K562 (cell line): ENCODE measurements at regions not wholly inside any gene's neighbourhood (a gene's known extent, or its start where the extent isn't known, plus 50 kb on each side); places are given as distances from the start of the nearest gene placed in this dataset.

Experiments used
- ATAC-seq: fragments of 200-7000 bp; cut with Tn5 transposase; 3 replicates; pipeline ENCODE4 v1.9.1; 2020; ENCODE audit warnings: moderate library complexity
- BruUV-seq: library from RNA; stranded (reverse); fragments of 400-500 nt; replicated peaks from 2 replicates; lab custom pipeline; 2021; lab: Mats Ljungman, UMichigan
- CTCF ChIA-PET: fragments of 300-600 bp; formaldehyde crosslinking; extraction: SDS; loops from one replicate; lab custom pipeline; 2021; ENCODE audit warnings: low intra/inter-chr PET ratio; lab: Yijun Ruan, JAX
- POLR2A ChIA-PET: fragments of 300-600, 350-650 bp; sonication (Branson Sonifier 250); formaldehyde crosslinking; extraction: SDS; loops from one replicate; lab custom pipeline; 2021; ENCODE audit warnings: antibody characterized with exemption, inconsistent platforms; lab: Yijun Ruan, JAX
- DNase-seq, 4 experiments: peaks; one replicate each; pipeline versions ENCODE4 v3.0.0 to v3.0.0-alpha.2; 2011 to 2018; ENCODE audit warnings: low spot score in 3 of 4, mixed read lengths in 3 of 4; ENCODE audit errors: extremely low read depth in 1 of 4
- FAIRE-seq: peaks from 2 replicates; lab custom pipeline; 2011; peaks lifted over from hg19 to GRCh38; lab: Jason Lieb, UNC
- H2AFZ ChIP-seq: 2 replicates; pipeline ENCODE4 v1.6.0; 2011; ENCODE audit warnings: low read depth, low read length, control low read depth, inconsistent platforms
- H3K27ac ChIP-seq: fragments of 200-600 bp; 3 replicates; pipeline ENCODE4 v1.8.0; 2011; ENCODE audit warnings: low read depth, mild to moderate bottlenecking, control low read depth, inconsistent platforms, low read length, moderate library complexity, mixed read lengths; ENCODE audit errors: extremely low read depth
- H3K27me3 ChIP-seq, 2 experiments: fragments of 300-600 bp in 1 of 2; 2 replicates in 1 of 2; 3 replicates in 1 of 2; pipeline versions ENCODE4 v1.6.0 to v1.8.0; 2011; ENCODE audit warnings: inconsistent platforms in 2 of 2, low read length in 2 of 2, mild to moderate bottlenecking in 1 of 2, mixed read lengths in 1 of 2, moderate library complexity in 1 of 2; ENCODE audit not compliant: control insufficient read depth in 2 of 2, insufficient read depth in 2 of 2
- H3K36me3 ChIP-seq: fragments of 300-600 bp; 3 replicates; pipeline ENCODE4 v1.8.0; 2011; ENCODE audit warnings: mild to moderate bottlenecking, low read length, inconsistent platforms; ENCODE audit not compliant: control insufficient read depth, insufficient read depth
- H3K4me1 ChIP-seq, 2 experiments: fragments of 200-600 bp in 1 of 2; replicated peaks in 1 of 2; 2 replicates in 1 of 2; 3 replicates in 1 of 2; pipeline versions ENCODE4 v1.5.1 to v1.8.0; 2011; ENCODE audit warnings: inconsistent platforms in 2 of 2, low read length in 2 of 2, mild to moderate bottlenecking in 1 of 2, mixed read lengths in 1 of 2, moderate library complexity in 1 of 2; ENCODE audit not compliant: control insufficient read depth in 2 of 2, insufficient read depth in 2 of 2
- H3K4me2 ChIP-seq: 2 replicates; pipeline ENCODE4 v1.6.1; 2011; ENCODE audit warnings: low read length, control low read depth, inconsistent platforms, mixed read lengths; ENCODE audit not compliant: insufficient read depth
- H3K4me3 ChIP-seq: fragments of 200-600 bp; sonication (generic), shearing (Covaris generic); 2 replicates; pipeline ENCODE4 v1.5.1; 2016; ENCODE audit warnings: control low read depth, inconsistent platforms
- H3K79me2 ChIP-seq: fragments of 200-600 bp; 3 replicates; pipeline ENCODE4 v1.8.0; 2011; ENCODE audit warnings: low read length, inconsistent platforms; ENCODE audit not compliant: control insufficient read depth, insufficient read depth
- H3K9ac ChIP-seq, 2 experiments: 2 replicates each; pipeline versions ENCODE4 v1.6.0 to v1.6.1; 2011; ENCODE audit warnings: low read depth in 2 of 2, low read length in 2 of 2, control low read depth in 1 of 2, inconsistent platforms in 1 of 2, mild to moderate bottlenecking in 1 of 2, mixed read lengths in 1 of 2; ENCODE audit not compliant: insufficient read depth in 1 of 2
- H3K9me1 ChIP-seq: one replicate; pipeline ENCODE4 v1.6.0; 2011; ENCODE audit warnings: inconsistent platforms, mild to moderate bottlenecking, low read length, moderate library complexity; ENCODE audit not compliant: control insufficient read depth, insufficient read depth
- H3K9me3 ChIP-seq: replicated peaks from 2 replicates; pipeline ENCODE4 v1.5.1; 2011; ENCODE audit warnings: low read depth, low read length, inconsistent platforms; ENCODE audit not compliant: control insufficient read depth, insufficient read depth
- H4K20me1 ChIP-seq: replicated peaks from 2 replicates; pipeline ENCODE4 v1.6.1; 2011; ENCODE audit warnings: low read length, inconsistent platforms, mixed read lengths; ENCODE audit not compliant: control insufficient read depth, insufficient read depth
- ATF4 ChIP-seq: fragments of 450-650 bp; formaldehyde crosslinking; IDR thresholded peaks from 2 replicates; pipeline ENCODE4 v1.4.0; 2022; ENCODE audit warnings: mild to moderate bottlenecking, moderate library complexity
- C11orf30 ChIP-seq: fragments of 450-650 bp; IDR thresholded peaks from 2 replicates; pipeline ENCODE4 v1.6.1; 2016; ENCODE audit warnings: low read depth, mild to moderate bottlenecking
- CHD1 ChIP-seq: fragments of 200-600 bp; sonication (generic); IDR thresholded peaks from one replicate; pipeline ENCODE4 v1.6.1; 2012; ENCODE audit warnings: mild to moderate bottlenecking, moderate library complexity, low read length, inconsistent platforms
- DACH1 ChIP-seq: fragments of 450-650 bp; IDR thresholded peaks from 2 replicates; pipeline ENCODE4 v1.6.1; 2018; ENCODE audit not compliant: partially characterized antibody
- HBP1 ChIP-seq: fragments of 450-650 bp; formaldehyde crosslinking; IDR thresholded peaks from 2 replicates; pipeline ENCODE4 v1.4.0; 2022; ENCODE audit warnings: missing genetic modification characterization
- HES1 ChIP-seq: fragments of 450-650 bp; IDR thresholded peaks from 2 replicates; pipeline ENCODE4 v1.6.1; 2016; ENCODE audit warnings: low read depth, mild to moderate bottlenecking, moderate library complexity
- HMG20B ChIP-seq: fragments of 250-450 bp; sonication (Bioruptor Pico); IDR thresholded peaks from 2 replicates; pipeline ENCODE4 v1.5.0; 2021; ENCODE audit warnings: mild to moderate bottlenecking
- MCM3 ChIP-seq: fragments of 450-650 bp; IDR thresholded peaks from 2 replicates; pipeline ENCODE4 v1.6.1; 2016
- MXI1 ChIP-seq: IDR thresholded peaks from 2 replicates; pipeline ENCODE4 v1.6.1; 2011; ENCODE audit warnings: low read depth, mild to moderate bottlenecking, improper control_type of control experiment, low read length
- NELFE ChIP-seq: IDR thresholded peaks from 2 replicates; pipeline ENCODE4 v1.6.1; 2011; ENCODE audit warnings: mild to moderate bottlenecking; ENCODE audit not compliant: insufficient read depth, insufficient read length
- NFRKB ChIP-seq: fragments of 450-650 bp; IDR thresholded peaks from 2 replicates; pipeline ENCODE4 v1.6.1; 2016; ENCODE audit warnings: low read depth
- POLR2A ChIP-seq: fragments of 450-650 bp; conservative IDR thresholded peaks from 2 replicates; pipeline ENCODE4 v1.6.1; 2016
- RBM34 ChIP-seq: fragments of 200-400 bp; formaldehyde crosslinking; IDR thresholded peaks from 2 replicates; pipeline ENCODE4 v1.6.1; 2018; ENCODE audit warnings: low read length, borderline replicate concordance; ENCODE audit not compliant: insufficient read depth
- SRSF9 ChIP-seq: fragments of 200-400 bp; formaldehyde crosslinking; IDR thresholded peaks from 2 replicates; pipeline ENCODE4 v1.6.1; 2017; ENCODE audit warnings: low read depth, low read length, borderline replicate concordance
- STAG1 ChIP-seq: sonication (generic); formaldehyde crosslinking; IDR thresholded peaks from 2 replicates; pipeline ENCODE4 v1.5.0; 2020; ENCODE audit warnings: missing genetic modification reagents, borderline replicate concordance
- TCFL5 ChIP-seq: fragments of 250-450 bp; sonication (Bioruptor Pico); conservative IDR thresholded peaks from 2 replicates; pipeline ENCODE4 v1.6.1; 2021; ENCODE audit warnings: mild to moderate bottlenecking, moderate library complexity, matching md5 sums
- THRB ChIP-seq: fragments of 450-650 bp; formaldehyde crosslinking; conservative IDR thresholded peaks from 2 replicates; pipeline ENCODE4 v1.4.0; 2022; ENCODE audit warnings: mild to moderate bottlenecking, missing genetic modification characterization
- WGBS: fragments of 100-300 bp; shearing (Covaris generic); methylation state at CpG from one replicate; pipeline ENCODE4 v1.1.6; 2016; ENCODE audit warnings: low coverage, mixed read lengths; ENCODE audit not compliant: insufficient coverage; ENCODE audit errors: missing lambda C conversion rate; 5-methylcytosine and 5-hydroxymethylcytosine counted together
- in situ Hi-C: fragments of 300-500 bp; cut with MboI; formaldehyde crosslinking; loops from 4 replicates; pipeline ENCODE4 v1.15.0; 2018; ENCODE audit warnings: inconsistent platforms, mixed read lengths
- intact Hi-C: fragments of 100-400 bp; cut with micrococcal nuclease; formaldehyde crosslinking; loops from 2 replicates; pipeline ENCODE4 v1.14.2; 2022

GRCh38 chr4:189200353-189200752 is 740.3 kb upstream of the FRG1 start (continued):
- no peak for TF ChIP-seq HES1
- TF ChIP-seq HBP1 (CRISPR knock-in tag): no peak
- no peak for TF ChIP-seq CHD1
- TF ChIP-seq MXI1: no peak
- no peak for TF ChIP-seq TCFL5 (CRISPR knock-in tag)

- H3K27me3 ChIP-seq: no peaks in the 10 kb centered on the region
- no TSS peak for BruUV-seq
- no peaks in the 10 kb centered on the region for H3K9me1 ChIP-seq
- ChIA-PET POLR2A (no interaction called here), CTCF (no interaction called here)
- no peaks in the 10 kb centered on the region for H3K9me3 ChIP-seq
- H3K36me3 ChIP-seq: no peaks in the 10 kb centered on the region
- in situ Hi-C loops (no loop called here), intact Hi-C loops (loop anchor here (5.0 kb wide), 1 partner anchor 1595 kb away; no protein-coding TSS in a partner anchor)
- H4K20me1 ChIP-seq: no peaks in the 10 kb centered on the region
- H2AFZ ChIP-seq: no peak overlapping the region
- H3K27ac ChIP-seq: no peak overlapping the region
- ATAC-seq: peak; percentile 56; the same call in 2 of the 3 replicates
- no peak overlapping the region for H3K4me2 ChIP-seq
- FAIRE-seq: no peak
- no peaks in the 10 kb centered on the region for H3K79me2 ChIP-seq
- whole genome bisulfite sequencing: 0% methylated on average over 13 of the region's 16 CpGs
- no peak overlapping the region for H3K4me3 ChIP-seq
- no peaks in the 10 kb centered on the region for H3K4me1 ChIP-seq
- no peak overlapping the region for H3K9ac ChIP-seq
- peak; percentile 23 to 38 (median 30) for DNase-seq
- TF ChIP-seq RBM34 (no peak), C11orf30 (no peak), NELFE (no peak), MCM3 (no peak), DACH1 (no peak), STAG1 (CRISPR knock-in tag) (peak; percentile 31; the same call in 1 of the 2 replicates), POLR2A (no peak), SRSF9 (no peak), NFRKB (no peak), HMG20B (CRISPR knock-in tag) (no peak), THRB (no peak), ATF4 (no peak)
Measured at GRCh38 chr4:189202182-189202868, 738.3 kb upstream of the FRG1 start.
